GM03348 (cell line): ENCODE measurements at regions not wholly inside any gene's neighbourhood (a gene's known extent, or its start where the extent isn't known, plus 50 kb on each side); places are given as distances from the start of the nearest gene placed in this dataset.
"Not testable (repeated sequence)": the region's sequence is repeated elsewhere in the genome, so short reads cannot be mapped to it uniquely, and the experiment has no call there.

Experiments used
- DNase-seq: peaks from one replicate; pipeline ENCODE4 v3.0.0; 2012; ENCODE audit warnings: low spot score

GRCh38 chrX:94341730-94342129, 667.7 kb downstream of the FAM133A start:
- DNase-seq, result not testable (repeated sequence)

- DNase-seq, result no peak
These were observed 687.2 kb downstream of the FAM133A start for GRCh38 chrX:94361241-94361640.

GRCh38 chrX:94365736-94366135, 691.7 kb downstream of the FAM133A start:
- DNase-seq, result no peak

GRCh38 chrX:94366616-94367015, 692.6 kb downstream of the FAM133A start:
- no peak for DNase-seq

- DNase-seq, result no peak
These were observed 715.0 kb downstream of the FAM133A start for GRCh38 chrX:94389044-94389443.

GRCh38 chrX:94400488-94400887, 726.5 kb downstream of the FAM133A start:
- no peak for DNase-seq

- DNase-seq, result no peak
These were observed 727.4 kb downstream of the FAM133A start for GRCh38 chrX:94401426-94401825.

- no peak for DNase-seq
These were observed 740.7 kb downstream of the FAM133A start for GRCh38 chrX:94414746-94415145.

- no peak for DNase-seq
These were observed 744.1 kb downstream of the FAM133A start for GRCh38 chrX:94418065-94418464.

- DNase-seq, result no peak
These were observed 750.5 kb downstream of the FAM133A start for GRCh38 chrX:94424456-94424855.

GRCh38 chrX:94430091-94430490, 756.1 kb downstream of the FAM133A start:
- DNase-seq, result no peak

- DNase-seq, result no peak
These were observed 761.8 kb downstream of the FAM133A start for GRCh38 chrX:94435799-94436198.

GRCh38 chrX:94454159-94454558, 780.2 kb downstream of the FAM133A start:
- no peak for DNase-seq

GRCh38 chrX:94454606-94455005, 780.6 kb downstream of the FAM133A start:
- no peak for DNase-seq

- no peak for DNase-seq
These were observed 781.8 kb downstream of the FAM133A start for GRCh38 chrX:94455782-94456181.

- no peak for DNase-seq
These were observed 818.5 kb downstream of the FAM133A start for GRCh38 chrX:94492541-94492940.

- DNase-seq, result no peak
These were observed 819.4 kb downstream of the FAM133A start for GRCh38 chrX:94493405-94493804.

GRCh38 chrX:94511564-94511963, 837.6 kb downstream of the FAM133A start:
- no peak for DNase-seq

GRCh38 chrX:94515009-94515408, 841.0 kb downstream of the FAM133A start:
- DNase-seq, result no peak

- no peak for DNase-seq
These were observed 850.9 kb downstream of the FAM133A start for GRCh38 chrX:94524867-94525266.

- no peak for DNase-seq
These were observed 871.7 kb downstream of the FAM133A start for GRCh38 chrX:94545722-94546121.

- DNase-seq, result no peak
These were observed 877.8 kb downstream of the FAM133A start for GRCh38 chrX:94551831-94552230.

GRCh38 chrX:94560930-94561329, 886.9 kb downstream of the FAM133A start:
- no peak for DNase-seq

- DNase-seq, result no peak
These were observed 902.5 kb downstream of the FAM133A start for GRCh38 chrX:94576367-94577004.

GRCh38 chrX:94600077-94600476, 926.1 kb downstream of the FAM133A start:
- DNase-seq, result no peak
